ENCODE measurements at regions not wholly inside any gene's neighbourhood (a gene's known extent, or its start where the extent isn't known, plus 50 kb on each side); places are given as distances from the start of the nearest gene placed in this dataset.

DNA sequence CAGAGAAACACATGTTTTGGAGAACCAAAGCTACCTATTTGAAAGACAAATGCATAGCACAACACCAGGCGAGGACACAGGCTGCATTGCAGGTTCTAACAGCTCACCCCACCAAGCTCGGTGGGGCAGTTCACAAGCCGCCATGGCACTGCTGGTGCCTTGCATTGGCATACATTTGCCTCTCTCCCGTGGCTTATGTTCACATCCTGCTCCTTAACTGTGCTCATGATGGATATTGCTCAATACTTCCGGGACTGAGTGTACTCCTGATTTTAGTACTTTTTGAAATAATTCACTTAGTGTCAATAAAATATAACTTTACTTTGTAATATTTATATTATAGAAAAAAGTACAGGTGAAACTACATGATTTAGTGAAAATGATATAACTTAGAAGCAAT, 1187.4 kb upstream of the NCAM2 start:
- TF ChIP-seq EZH2 (IDR thresholded peaks at IDR 0.05; ENCODE audit: insufficient read depth, poor library complexity, severe bottlenecking) (no peak), EZH2phosphoT487 (IDR thresholded peaks at IDR 0.05; ENCODE audit: insufficient read depth, low read depth) (no peak)
